ENCODE measurements at regions not wholly inside any gene's neighbourhood (a gene's known extent, or its start where the extent isn't known, plus 50 kb on each side); places are given as distances from the start of the nearest gene placed in this dataset.

DNA sequence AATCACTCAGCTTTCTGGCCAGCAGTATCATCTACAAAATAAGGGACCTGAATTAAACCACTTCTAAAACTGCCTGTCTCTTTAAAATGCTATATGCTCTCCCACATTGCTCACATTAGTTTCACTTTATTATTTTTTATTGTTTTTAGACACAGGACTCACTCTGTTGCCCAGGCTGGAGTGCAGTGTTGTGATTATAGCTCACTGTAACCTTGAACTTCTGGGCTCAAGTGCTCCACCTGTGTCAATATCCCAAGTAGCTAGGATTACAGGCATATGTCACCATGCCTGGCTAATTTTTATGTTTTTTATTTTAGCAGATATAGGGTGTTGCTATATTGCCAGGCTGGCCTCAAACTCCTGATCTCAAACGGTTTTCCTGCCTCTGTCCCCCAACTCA lies 591.3 kb upstream of the ZNF804A start:
- no CpG with 5 or more reads among the region's 1 CpG for WGBS (ENCODE audit: extremely low coverage, insufficient coverage, low lambda C conversion rate)
- no peaks in the 10 kb centered on the region for H3K79me2 ChIP-seq (ENCODE audit: control insufficient read depth, insufficient read depth, low read length)
- H2BK15ac ChIP-seq (replicated peaks; ENCODE audit: low read depth), result no peak overlapping the region
- DNase-seq, result no peak
- H3K4ac ChIP-seq (ENCODE audit: low read depth, low read length), result peak overlapping the region; percentile 70
- H3K79me1 ChIP-seq (ENCODE audit: low read length), result no peaks in the 10 kb centered on the region
- H3K4me2 ChIP-seq (ENCODE audit: low read length), result no peak overlapping the region
- H2BK5ac ChIP-seq (ENCODE audit: low read length), result no peak overlapping the region
- no peak overlapping the region for H4K5ac ChIP-seq (ENCODE audit: low read length)
- no peak overlapping the region for H2AK5ac ChIP-seq (ENCODE audit: low read length)
- H3K56ac ChIP-seq (ENCODE audit: low read length), result no peak overlapping the region
- H4K8ac ChIP-seq (ENCODE audit: low read depth, low read length), result no peak overlapping the region
- H3K36me3 ChIP-seq (ENCODE audit: control insufficient read depth, insufficient read depth, low read length), result no peaks in the 10 kb centered on the region
- no peak overlapping the region for H3K18ac ChIP-seq (ENCODE audit: low read length)
- H3K4me1 ChIP-seq (ENCODE audit: control insufficient read depth, low read depth, low read length), result peaks cover 3% of the 10 kb centered on the region
- no peak overlapping the region for H2BK120ac ChIP-seq (ENCODE audit: low read depth, low read length)
- H3K4me3 ChIP-seq (ENCODE audit: low read length), result no peak overlapping the region
- no peaks in the 10 kb centered on the region for H3K27me3 ChIP-seq (ENCODE audit: insufficient read depth, low read length, poor library complexity)
- H3K9ac ChIP-seq (ENCODE audit: low read length), result no peak overlapping the region
- H3K27ac ChIP-seq (ENCODE audit: low read depth, low read length), result no peak overlapping the region
- H3K23ac ChIP-seq (ENCODE audit: low read length), result no peak overlapping the region

DNA sequence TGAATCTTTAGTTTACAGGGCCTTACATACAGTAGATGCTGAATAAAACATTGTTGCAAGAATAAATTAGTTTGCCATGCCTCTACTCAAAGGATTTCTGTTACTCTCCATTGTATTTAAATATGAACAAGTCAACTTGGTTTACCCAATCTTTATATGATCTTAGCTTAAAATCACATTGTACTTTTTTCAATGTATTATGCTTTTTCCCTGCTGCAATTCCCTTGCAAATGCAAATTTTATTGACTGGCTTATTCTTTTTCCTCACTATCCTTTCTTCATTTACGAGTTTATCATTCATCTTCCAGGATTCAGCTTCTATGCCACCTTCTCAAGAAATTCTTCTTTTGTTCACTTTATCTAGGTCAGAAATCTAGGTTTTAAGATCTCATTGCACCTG lies 571.4 kb upstream of the ZNF804A start:
- Histone ChIP-seq H3K4me2 (ENCODE audit: low read length) (no peak overlapping the region), H2BK15ac (replicated peaks; ENCODE audit: low read depth) (no peak overlapping the region), H3K79me1 (ENCODE audit: low read length) (no peaks in the 10 kb centered on the region), H3K18ac (ENCODE audit: low read length) (no peak overlapping the region), H3K4me1 (ENCODE audit: control insufficient read depth, low read depth, low read length) (no peaks in the 10 kb centered on the region), H3K9ac (ENCODE audit: low read length) (no peak overlapping the region), H4K8ac (ENCODE audit: low read depth, low read length) (no peak overlapping the region), H4K5ac (ENCODE audit: low read length) (no peak overlapping the region), H2BK5ac (ENCODE audit: low read length) (no peak overlapping the region), H3K36me3 (ENCODE audit: control insufficient read depth, insufficient read depth, low read length) (no peaks in the 10 kb centered on the region), H3K27ac (ENCODE audit: low read depth, low read length) (no peak overlapping the region), H2BK120ac (ENCODE audit: low read depth, low read length) (no peak overlapping the region), H3K27me3 (ENCODE audit: insufficient read depth, low read length, poor library complexity) (no peaks in the 10 kb centered on the region), H3K4me3 (ENCODE audit: low read length) (no peak overlapping the region), H3K23ac (ENCODE audit: low read length) (no peak overlapping the region), H3K4ac (ENCODE audit: low read depth, low read length) (no peak overlapping the region), H2AK5ac (ENCODE audit: low read length) (no peak overlapping the region), H3K56ac (ENCODE audit: low read length) (no peak overlapping the region), H3K79me2 (ENCODE audit: control insufficient read depth, insufficient read depth, low read length) (no peaks in the 10 kb centered on the region)
- no CpG with 5 or more reads among the region's 1 CpG for WGBS (ENCODE audit: extremely low coverage, insufficient coverage, low lambda C conversion rate)
- DNase-seq, result no peak

DNA sequence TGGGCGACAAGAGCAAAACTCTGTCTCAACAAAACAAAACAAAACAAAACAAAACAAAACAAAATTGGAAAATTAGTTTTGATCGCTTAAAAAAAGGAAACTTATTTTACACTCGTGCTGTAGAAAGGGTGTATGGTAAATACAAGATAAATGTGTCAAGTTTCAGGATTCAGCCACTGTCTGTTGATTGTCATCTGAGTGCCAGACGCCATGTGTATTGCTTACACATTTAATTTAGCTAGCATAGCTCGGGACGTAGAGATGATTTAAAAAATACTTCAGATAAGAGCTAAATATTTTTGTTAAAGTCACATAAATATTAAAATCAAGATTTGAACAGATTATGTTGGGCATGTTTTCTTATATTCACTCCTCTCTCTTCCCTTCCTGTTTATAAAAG lies 568.1 kb upstream of the ZNF804A start:
- H2BK5ac ChIP-seq (ENCODE audit: low read length), result no peak overlapping the region
- no peaks in the 10 kb centered on the region for H3K36me3 ChIP-seq (ENCODE audit: control insufficient read depth, insufficient read depth, low read length)
- no peak overlapping the region for H3K4me2 ChIP-seq (ENCODE audit: low read length)
- H3K9ac ChIP-seq (ENCODE audit: low read length), result no peak overlapping the region
- peak overlapping the region; percentile 75 for H3K18ac ChIP-seq (ENCODE audit: low read length)
- H2BK120ac ChIP-seq (ENCODE audit: low read depth, low read length), result no peak overlapping the region
- peak overlapping the region; percentile 74 for H2BK15ac ChIP-seq (replicated peaks; ENCODE audit: low read depth)
- no peak overlapping the region for H4K5ac ChIP-seq (ENCODE audit: low read length)
- DNase-seq, result peak; percentile 61
- H3K56ac ChIP-seq (ENCODE audit: low read length), result no peak overlapping the region
- H3K4ac ChIP-seq (ENCODE audit: low read depth, low read length), result peak overlapping the region; percentile 55
- H3K23ac ChIP-seq (ENCODE audit: low read length), result no peak overlapping the region
- no peak overlapping the region for H3K27ac ChIP-seq (ENCODE audit: low read depth, low read length)
- H3K4me3 ChIP-seq (ENCODE audit: low read length), result no peak overlapping the region
- no peaks in the 10 kb centered on the region for H3K79me1 ChIP-seq (ENCODE audit: low read length)
- no peak overlapping the region for H4K8ac ChIP-seq (ENCODE audit: low read depth, low read length)
- H3K79me2 ChIP-seq (ENCODE audit: control insufficient read depth, insufficient read depth, low read length), result no peaks in the 10 kb centered on the region
- no CpG with 5 or more reads among the region's 6 CpGs for WGBS (ENCODE audit: extremely low coverage, insufficient coverage, low lambda C conversion rate)
- H2AK5ac ChIP-seq (ENCODE audit: low read length), result no peak overlapping the region
- no peaks in the 10 kb centered on the region for H3K4me1 ChIP-seq (ENCODE audit: control insufficient read depth, low read depth, low read length)
- H3K27me3 ChIP-seq (ENCODE audit: insufficient read depth, low read length, poor library complexity), result no peaks in the 10 kb centered on the region

DNA sequence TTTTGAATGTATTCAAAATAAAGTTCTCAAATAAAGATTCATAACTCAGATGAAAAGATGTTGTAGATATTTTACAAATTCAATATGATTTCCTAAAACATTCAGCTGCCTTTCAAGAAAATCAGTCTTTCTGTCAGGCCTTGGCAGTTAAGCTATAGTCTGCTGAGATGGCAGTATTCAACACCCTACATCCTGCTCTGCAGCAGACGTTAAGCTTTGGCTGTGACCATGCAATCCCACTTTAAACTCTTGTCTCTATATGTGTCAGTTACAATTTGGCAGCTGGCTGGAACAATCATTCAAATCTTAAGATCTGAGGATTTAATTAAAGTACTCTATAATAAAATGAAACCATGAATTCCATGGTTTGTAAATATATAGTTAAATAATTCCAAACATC lies 567.3 kb upstream of the ZNF804A start:
- H3K4ac ChIP-seq (ENCODE audit: low read depth, low read length), result no peak overlapping the region
- H3K23ac ChIP-seq (ENCODE audit: low read length), result no peak overlapping the region
- no peak overlapping the region for H3K56ac ChIP-seq (ENCODE audit: low read length)
- no peaks in the 10 kb centered on the region for H3K4me1 ChIP-seq (ENCODE audit: control insufficient read depth, low read depth, low read length)
- no peak overlapping the region for H4K5ac ChIP-seq (ENCODE audit: low read length)
- no peak overlapping the region for H3K9ac ChIP-seq (ENCODE audit: low read length)
- H2BK15ac ChIP-seq (replicated peaks; ENCODE audit: low read depth), result no peak overlapping the region
- H3K79me2 ChIP-seq (ENCODE audit: control insufficient read depth, insufficient read depth, low read length), result no peaks in the 10 kb centered on the region
- H3K27ac ChIP-seq (ENCODE audit: low read depth, low read length), result no peak overlapping the region
- no peak overlapping the region for H2BK5ac ChIP-seq (ENCODE audit: low read length)
- no peak overlapping the region for H2BK120ac ChIP-seq (ENCODE audit: low read depth, low read length)
- H3K79me1 ChIP-seq (ENCODE audit: low read length), result no peaks in the 10 kb centered on the region
- H3K36me3 ChIP-seq (ENCODE audit: control insufficient read depth, insufficient read depth, low read length), result no peaks in the 10 kb centered on the region
- H3K18ac ChIP-seq (ENCODE audit: low read length), result no peak overlapping the region
- DNase-seq, result peak; percentile 44
- H3K4me3 ChIP-seq (ENCODE audit: low read length), result no peak overlapping the region
- no peak overlapping the region for H3K4me2 ChIP-seq (ENCODE audit: low read length)
- WGBS (ENCODE audit: extremely low coverage, insufficient coverage, low lambda C conversion rate), result no CpG with 5 or more reads among the region's 1 CpG
- no peak overlapping the region for H2AK5ac ChIP-seq (ENCODE audit: low read length)
- H4K8ac ChIP-seq (ENCODE audit: low read depth, low read length), result no peak overlapping the region
- H3K27me3 ChIP-seq (ENCODE audit: insufficient read depth, low read length, poor library complexity), result no peaks in the 10 kb centered on the region

DNA sequence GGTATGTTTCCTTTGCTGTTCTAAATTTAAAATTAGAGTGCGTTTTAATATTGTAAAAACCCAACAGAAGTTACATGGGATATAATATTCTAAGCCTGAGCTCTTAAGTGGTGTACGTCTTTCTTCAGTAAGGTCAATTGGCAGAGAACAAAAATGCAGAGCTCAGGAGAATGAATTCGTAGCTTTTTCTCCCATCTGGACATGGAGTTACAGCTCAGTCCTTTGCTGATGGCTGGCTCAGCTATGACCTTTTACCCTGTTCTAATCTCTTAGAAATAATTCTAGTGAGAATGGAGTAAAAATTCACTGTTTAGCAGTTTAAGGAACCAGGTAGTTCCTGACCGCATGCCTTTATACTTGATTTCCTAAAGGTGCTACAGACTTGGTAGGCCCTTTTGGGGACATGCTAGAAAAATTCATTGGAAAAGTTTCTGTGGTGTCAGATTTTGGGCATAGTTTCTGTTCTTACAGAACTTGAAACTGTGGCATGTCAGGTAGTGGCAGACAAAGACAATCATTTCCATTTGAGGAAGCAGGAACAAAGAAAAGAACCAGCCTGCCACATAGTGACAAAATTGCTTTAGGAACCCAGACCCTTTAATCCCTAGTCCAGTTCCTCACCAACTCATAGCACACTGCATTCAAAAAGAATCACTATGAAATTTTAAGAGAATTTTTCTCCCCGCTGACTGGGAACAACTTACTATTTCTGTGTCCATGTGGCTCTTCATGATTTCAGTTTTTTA lies 566.8 kb upstream of the ZNF804A start:
- peak overlapping the region; percentile 57 for H3K56ac ChIP-seq (ENCODE audit: low read length)
- H3K4ac ChIP-seq (ENCODE audit: low read depth, low read length), result no peak overlapping the region
- H3K4me1 ChIP-seq (ENCODE audit: control insufficient read depth, low read depth, low read length), result no peaks in the 10 kb centered on the region
- H3K36me3 ChIP-seq (ENCODE audit: control insufficient read depth, insufficient read depth, low read length), result no peaks in the 10 kb centered on the region
- no peak overlapping the region for H3K23ac ChIP-seq (ENCODE audit: low read length)
- peak overlapping the region; percentile 87 for H3K18ac ChIP-seq (ENCODE audit: low read length)
- H2BK120ac ChIP-seq (ENCODE audit: low read depth, low read length), result peak overlapping the region; percentile 28
- no peaks in the 10 kb centered on the region for H3K79me2 ChIP-seq (ENCODE audit: control insufficient read depth, insufficient read depth, low read length)
- no peaks in the 10 kb centered on the region for H3K27me3 ChIP-seq (ENCODE audit: insufficient read depth, low read length, poor library complexity)
- H3K9ac ChIP-seq (ENCODE audit: low read length), result no peak overlapping the region
- H2BK15ac ChIP-seq (replicated peaks; ENCODE audit: low read depth), result peak overlapping the region; percentile 57
- no CpG with 5 or more reads among the region's 5 CpGs for WGBS (ENCODE audit: extremely low coverage, insufficient coverage, low lambda C conversion rate)
- peak; percentile 29 for DNase-seq
- H3K79me1 ChIP-seq (ENCODE audit: low read length), result no peaks in the 10 kb centered on the region
- no peak overlapping the region for H3K4me2 ChIP-seq (ENCODE audit: low read length)
- H4K5ac ChIP-seq (ENCODE audit: low read length), result no peak overlapping the region
- peak overlapping the region; percentile 36 for H3K27ac ChIP-seq (ENCODE audit: low read depth, low read length)
- H3K4me3 ChIP-seq (ENCODE audit: low read length), result no peak overlapping the region
- no peak overlapping the region for H2AK5ac ChIP-seq (ENCODE audit: low read length)
- no peak overlapping the region for H4K8ac ChIP-seq (ENCODE audit: low read depth, low read length)
- peak overlapping the region; percentile 37 for H2BK5ac ChIP-seq (ENCODE audit: low read length)

DNA sequence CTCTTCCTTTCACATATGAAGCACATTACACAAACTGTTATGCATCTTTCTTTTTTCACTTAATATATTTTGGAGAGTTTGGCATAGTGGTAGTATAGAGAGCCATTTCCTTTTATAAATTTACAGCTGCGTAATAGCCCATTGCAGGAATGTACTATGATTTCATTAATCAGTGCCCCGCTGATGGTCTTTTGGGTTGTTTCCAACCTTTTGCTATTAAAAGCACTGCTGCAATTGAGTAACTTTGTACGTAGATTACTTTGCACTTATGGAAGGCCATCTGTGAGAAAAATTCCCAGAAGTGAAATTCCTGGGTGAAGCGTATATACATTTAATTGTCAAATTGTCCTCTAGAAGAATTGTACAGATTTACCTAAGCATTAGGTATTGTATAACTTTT lies 565.3 kb upstream of the ZNF804A start:
- Histone ChIP-seq H4K5ac (ENCODE audit: low read length) (no peak overlapping the region), H3K79me2 (ENCODE audit: control insufficient read depth, insufficient read depth, low read length) (no peaks in the 10 kb centered on the region), H2BK5ac (ENCODE audit: low read length) (no peak overlapping the region), H2AK5ac (ENCODE audit: low read length) (no peak overlapping the region), H3K4ac (ENCODE audit: low read depth, low read length) (no peak overlapping the region), H3K9ac (ENCODE audit: low read length) (no peak overlapping the region), H3K56ac (ENCODE audit: low read length) (no peak overlapping the region), H3K4me3 (ENCODE audit: low read length) (no peak overlapping the region), H3K27me3 (ENCODE audit: insufficient read depth, low read length, poor library complexity) (no peaks in the 10 kb centered on the region), H3K27ac (ENCODE audit: low read depth, low read length) (no peak overlapping the region), H3K18ac (ENCODE audit: low read length) (no peak overlapping the region), H3K79me1 (ENCODE audit: low read length) (no peaks in the 10 kb centered on the region), H3K23ac (ENCODE audit: low read length) (no peak overlapping the region), H3K36me3 (ENCODE audit: control insufficient read depth, insufficient read depth, low read length) (no peaks in the 10 kb centered on the region), H4K8ac (ENCODE audit: low read depth, low read length) (no peak overlapping the region), H2BK15ac (replicated peaks; ENCODE audit: low read depth) (no peak overlapping the region), H3K4me1 (ENCODE audit: control insufficient read depth, low read depth, low read length) (no peaks in the 10 kb centered on the region), H3K4me2 (ENCODE audit: low read length) (no peak overlapping the region), H2BK120ac (ENCODE audit: low read depth, low read length) (no peak overlapping the region)
- no CpG with 5 or more reads among the region's 4 CpGs for WGBS (ENCODE audit: extremely low coverage, insufficient coverage, low lambda C conversion rate)
- DNase-seq, result no peak

Data from mesendoderm (in vitro differentiated cells).